AG09319 (cell line): ENCODE measurements at regions not wholly inside any gene's neighbourhood (a gene's known extent, or its start where the extent isn't known, plus 50 kb on each side); places are given as distances from the start of the nearest gene placed in this dataset.
A peak's percentile ranks its signal among the peaks of the same experiment; 100 is the strongest.

Source experiments
- DNase-seq: peaks from one replicate; pipeline ENCODE4 v3.0.0-alpha.2; 2010; ENCODE audit warnings: low read depth; ENCODE audit errors: extremely low read depth
- CTCF ChIP-seq: IDR thresholded peaks from 2 replicates; pipeline ENCODE4 v1.5.1; 2011; ENCODE audit warnings: low read depth, mild to moderate bottlenecking, inconsistent platforms, low read length, moderate library complexity

GRCh38 chr5:41641621-41642020 lies 131.2 kb upstream of the PLCXD3 start:
- no peak for DNase-seq
- TF ChIP-seq CTCF: peak; percentile 4

- TF ChIP-seq CTCF: no peak
Measured at GRCh38 chr5:41638685-41639084, 128.3 kb upstream of the PLCXD3 start.

GRCh38 chr5:41637869-41638268 lies 127.5 kb upstream of the PLCXD3 start:
- TF ChIP-seq CTCF: peak; percentile 20
- DNase-seq: no peak

More at GRCh38 chr5:41638685-41639084, 128.3 kb upstream of the PLCXD3 start:
- DNase-seq: no peak

- TF ChIP-seq CTCF: no peak
- DNase-seq: no peak
Measured at GRCh38 chr5:41637424-41637823, 127.0 kb upstream of the PLCXD3 start.

- no peak for DNase-seq
- TF ChIP-seq CTCF: peak; percentile 12
Measured at GRCh38 chr5:41636605-41637004, 126.2 kb upstream of the PLCXD3 start.

- DNase-seq: no peak
- TF ChIP-seq CTCF: no peak
Measured at GRCh38 chr5:41629897-41630296, 119.5 kb upstream of the PLCXD3 start.

- TF ChIP-seq CTCF: no peak
Measured at GRCh38 chr5:41625571-41625970, 115.2 kb upstream of the PLCXD3 start.

More at GRCh38 chr5:41625571-41625970, 115.2 kb upstream of the PLCXD3 start:
- no peak for DNase-seq
